ENCODE measurements at regions not wholly inside any gene's neighbourhood (a gene's known extent, or its start where the extent isn't known, plus 50 kb on each side); places are given as distances from the start of the nearest gene placed in this dataset.

DNA sequence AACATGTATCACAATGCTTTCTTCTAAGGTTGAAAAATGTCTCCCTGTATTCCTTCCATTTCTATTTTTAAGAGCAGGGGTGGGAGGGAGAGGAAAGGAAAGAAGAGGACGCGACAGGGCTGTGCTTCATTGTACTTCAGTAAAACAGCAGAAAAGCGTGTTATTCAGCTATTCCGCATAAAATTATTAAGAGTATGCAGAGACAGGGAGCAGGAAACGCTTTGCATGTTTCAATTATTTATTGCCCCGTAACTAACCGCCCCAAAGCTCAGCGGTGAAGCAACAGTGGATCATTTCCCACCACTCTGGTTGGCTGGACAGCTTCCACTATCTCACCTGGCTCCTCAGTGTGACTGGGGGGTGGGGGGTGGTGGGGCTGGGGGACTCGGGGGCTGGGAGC is 188.9 kb downstream of the TTLL2 start:
- H3K9me3 ChIP-seq (replicated peaks; ENCODE audit: control insufficient read depth, insufficient read depth, low read depth, low read length): no peaks in the 10 kb centered on the region
- FAIRE-seq (no peak), ATAC-seq (no peak), DNase-seq (ENCODE audit: extremely low read depth in 1 of 4, low spot score in 3 of 4) (no peak)
- H3K4me3 ChIP-seq: no peak overlapping the region
- intact Hi-C loops (cut with micrococcal nuclease): no loop called here
- no peaks in the 10 kb centered on the region for H3K9me1 ChIP-seq (ENCODE audit: control insufficient read depth, insufficient read depth, low read length)
- 0 out of 2 replicates have a peak, but pooled peaks cover 3% of the 10 kb centered on the region for H4K20me1 ChIP-seq (replicated peaks; ENCODE audit: control insufficient read depth, insufficient read depth, low read length)
- 0% methylated on average over 8 of the region's 9 CpGs for whole genome bisulfite sequencing (ENCODE audit: insufficient coverage, low coverage, missing lambda C conversion rate)
- ChIA-PET CTCF (ENCODE audit: low intra/inter-chr PET ratio) (no interaction called here), POLR2A (interaction anchor here (0.6 kb wide), 1 partner anchor 39 kb away, joined by 3 read pairs; no protein-coding TSS in a partner anchor)
- no peaks in the 10 kb centered on the region for H3K36me3 ChIP-seq (ENCODE audit: control insufficient read depth, insufficient read depth, low read length)
- H3K27me3 ChIP-seq (ENCODE audit: control insufficient read depth in 2 of 2, insufficient read depth in 2 of 2, low read length in 2 of 2): peaks cover 9 to 44% of the 10 kb centered on the region in 2 experiments
- no peak overlapping the region for H3K4me2 ChIP-seq (ENCODE audit: insufficient read depth, low read length)
- BruUV-seq (replicated peaks): no TSS peak
- H3K79me2 ChIP-seq (ENCODE audit: control insufficient read depth, insufficient read depth, low read length): no peaks in the 10 kb centered on the region
- no peaks in the 10 kb centered on the region for H3K4me1 ChIP-seq (replicated peaks in 1 of 2; ENCODE audit: control insufficient read depth in 2 of 2, insufficient read depth in 2 of 2, low read length in 2 of 2)
- H2AFZ ChIP-seq (ENCODE audit: low read depth, low read length): no peak overlapping the region
- in situ Hi-C loops (cut with MboI): no loop called here
- no peak overlapping the region for H3K27ac ChIP-seq (ENCODE audit: extremely low read depth, low read depth, low read length)
- H3K9ac ChIP-seq (ENCODE audit: insufficient read depth in 1 of 2, low read depth in 2 of 2, low read length in 2 of 2): no peak overlapping the region
- TF ChIP-seq CHCHD3 (CRISPR knock-in tag; IDR thresholded peaks at IDR 0.05) (no peak), OTX1 (CRISPR knock-in tag; IDR thresholded peaks at IDR 0.05) (no peak), ZNF274 (IDR thresholded peaks at IDR 0.05; ENCODE audit: borderline replicate concordance, low read depth, low read length) (no peak), ZSCAN32 (CRISPR knock-in tag; IDR thresholded peaks at IDR 0.05) (no peak), KDM5B (IDR thresholded peaks at IDR 0.05; ENCODE audit: insufficient replicate concordance, low read depth, low read length) (no peak), SPI1 (IDR thresholded peaks at IDR 0.05; ENCODE audit: borderline replicate concordance, low read depth, low read length) (no peak), EHMT2 (IDR thresholded peaks at IDR 0.05) (no peak), ETS2 (tag; IDR thresholded peaks at IDR 0.05; ENCODE audit: borderline replicate concordance, poor library complexity, severe bottlenecking) (no peak), GATA2 (CRISPR knock-in tag; IDR thresholded peaks at IDR 0.05) (no peak), ZNF431 (CRISPR knock-in tag; IDR thresholded peaks at IDR 0.05) (no peak), ZNF707 (CRISPR knock-in tag; conservative IDR thresholded peaks at IDR 0.05) (no peak), PPARD (CRISPR knock-in tag; IDR thresholded peaks at IDR 0.05) (no peak), BRD9 (IDR thresholded peaks at IDR 0.05; ENCODE audit: low read depth, partially characterized antibody) (no peak), CBFA2T2 (conservative IDR thresholded peaks at IDR 0.05) (no peak)
- TF ChIP-seq, protein P1, sequence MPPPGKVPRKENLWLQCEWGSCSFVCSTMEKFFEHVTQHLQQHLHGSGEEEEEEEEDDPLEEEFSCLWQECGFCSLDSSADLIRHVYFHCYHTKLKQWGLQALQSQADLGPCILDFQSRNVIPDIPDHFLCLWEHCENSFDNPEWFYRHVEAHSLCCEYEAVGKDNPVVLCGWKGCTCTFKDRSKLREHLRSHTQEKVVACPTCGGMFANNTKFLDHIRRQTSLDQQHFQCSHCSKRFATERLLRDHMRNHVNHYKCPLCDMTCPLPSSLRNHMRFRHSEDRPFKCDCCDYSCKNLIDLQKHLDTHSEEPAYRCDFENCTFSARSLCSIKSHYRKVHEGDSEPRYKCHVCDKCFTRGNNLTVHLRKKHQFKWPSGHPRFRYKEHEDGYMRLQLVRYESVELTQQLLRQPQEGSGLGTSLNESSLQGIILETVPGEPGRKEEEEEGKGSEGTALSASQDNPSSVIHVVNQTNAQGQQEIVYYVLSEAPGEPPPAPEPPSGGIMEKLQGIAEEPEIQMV (tag; conservative IDR thresholded peaks at IDR 0.05; ENCODE audit: low read depth): no peak
- TF ChIP-seq, protein P2, sequence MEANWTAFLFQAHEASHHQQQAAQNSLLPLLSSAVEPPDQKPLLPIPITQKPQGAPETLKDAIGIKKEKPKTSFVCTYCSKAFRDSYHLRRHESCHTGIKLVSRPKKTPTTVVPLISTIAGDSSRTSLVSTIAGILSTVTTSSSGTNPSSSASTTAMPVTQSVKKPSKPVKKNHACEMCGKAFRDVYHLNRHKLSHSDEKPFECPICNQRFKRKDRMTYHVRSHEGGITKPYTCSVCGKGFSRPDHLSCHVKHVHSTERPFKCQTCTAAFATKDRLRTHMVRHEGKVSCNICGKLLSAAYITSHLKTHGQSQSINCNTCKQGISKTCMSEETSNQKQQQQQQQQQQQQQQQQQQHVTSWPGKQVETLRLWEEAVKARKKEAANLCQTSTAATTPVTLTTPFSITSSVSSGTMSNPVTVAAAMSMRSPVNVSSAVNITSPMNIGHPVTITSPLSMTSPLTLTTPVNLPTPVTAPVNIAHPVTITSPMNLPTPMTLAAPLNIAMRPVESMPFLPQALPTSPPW (CRISPR knock-in tag; IDR thresholded peaks at IDR 0.05): no peak
- TF ChIP-seq, protein P3, sequence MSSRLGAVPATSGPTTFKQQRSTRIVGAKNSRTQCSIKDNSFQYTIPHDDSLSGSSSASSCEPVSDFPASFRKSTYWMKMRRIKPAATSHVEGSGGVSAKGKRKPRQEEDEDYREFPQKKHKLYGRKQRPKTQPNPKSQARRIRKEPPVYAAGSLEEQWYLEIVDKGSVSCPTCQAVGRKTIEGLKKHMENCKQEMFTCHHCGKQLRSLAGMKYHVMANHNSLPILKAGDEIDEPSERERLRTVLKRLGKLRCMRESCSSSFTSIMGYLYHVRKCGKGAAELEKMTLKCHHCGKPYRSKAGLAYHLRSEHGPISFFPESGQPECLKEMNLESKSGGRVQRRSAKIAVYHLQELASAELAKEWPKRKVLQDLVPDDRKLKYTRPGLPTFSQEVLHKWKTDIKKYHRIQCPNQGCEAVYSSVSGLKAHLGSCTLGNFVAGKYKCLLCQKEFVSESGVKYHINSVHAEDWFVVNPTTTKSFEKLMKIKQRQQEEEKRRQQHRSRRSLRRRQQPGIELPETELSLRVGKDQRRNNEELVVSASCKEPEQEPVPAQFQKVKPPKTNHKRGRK (tag; IDR thresholded peaks at IDR 0.05): no peak
- TF ChIP-seq, protein P4, sequence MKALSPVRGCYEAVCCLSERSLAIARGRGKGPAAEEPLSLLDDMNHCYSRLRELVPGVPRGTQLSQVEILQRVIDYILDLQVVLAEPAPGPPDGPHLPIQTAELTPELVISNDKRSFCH (CRISPR knock-in tag; IDR thresholded peaks at IDR 0.05): no peak
- TF ChIP-seq, protein P4 (tag; IDR thresholded peaks at IDR 0.05): no peak
